ENCODE measurements at regions not wholly inside any gene's neighbourhood (a gene's known extent, or its start where the extent isn't known, plus 50 kb on each side); places are given as distances from the start of the nearest gene placed in this dataset.

GRCh38 chr5:116980581-116980980 is 406.0 kb upstream of the SEMA6A start:
- H3K4me3 ChIP-seq (ENCODE audit: control insufficient read depth, low read depth, low read length) = no peak overlapping the region
- TF ChIP-seq CTCF (IDR thresholded peaks at IDR 0.05; ENCODE audit: control insufficient read depth, insufficient read depth, low read depth, low read length, missing control alignments) = no peak
- DNase-seq (ENCODE audit: low read depth) = no peak

GRCh38 chr5:116976767-116977166 is 402.1 kb upstream of the SEMA6A start:
- TF ChIP-seq CTCF (IDR thresholded peaks at IDR 0.05; ENCODE audit: control insufficient read depth, insufficient read depth, low read depth, low read length, missing control alignments) = no peak
- no peak for DNase-seq (ENCODE audit: low read depth)
- H3K4me3 ChIP-seq (ENCODE audit: control insufficient read depth, low read depth, low read length) = no peak overlapping the region

GRCh38 chr5:116971131-116971530 is 396.5 kb upstream of the SEMA6A start:
- no peak for TF ChIP-seq CTCF (IDR thresholded peaks at IDR 0.05; ENCODE audit: control insufficient read depth, insufficient read depth, low read depth, low read length, missing control alignments)
- DNase-seq (ENCODE audit: low read depth) = no peak

GRCh38 chr5:116970318-116970717 is 395.7 kb upstream of the SEMA6A start:
- no peak overlapping the region for H3K4me3 ChIP-seq (ENCODE audit: control insufficient read depth, low read depth, low read length)
- TF ChIP-seq CTCF (IDR thresholded peaks at IDR 0.05; ENCODE audit: control insufficient read depth, insufficient read depth, low read depth, low read length, missing control alignments) = no peak
- no peak for DNase-seq (ENCODE audit: low read depth)

More at GRCh38 chr5:116971131-116971530, 396.5 kb upstream of the SEMA6A start:
- H3K4me3 ChIP-seq (ENCODE audit: control insufficient read depth, low read depth, low read length) = no peak overlapping the region

GRCh38 chr5:116964438-116964837 is 389.8 kb upstream of the SEMA6A start:
- H3K4me3 ChIP-seq (ENCODE audit: control insufficient read depth, low read depth, low read length) = no peak overlapping the region
- DNase-seq (ENCODE audit: low read depth) = no peak
- TF ChIP-seq CTCF (IDR thresholded peaks at IDR 0.05; ENCODE audit: control insufficient read depth, insufficient read depth, low read depth, low read length, missing control alignments) = no peak

GRCh38 chr5:116961021-116961420 is 386.4 kb upstream of the SEMA6A start:
- TF ChIP-seq CTCF (IDR thresholded peaks at IDR 0.05; ENCODE audit: control insufficient read depth, insufficient read depth, low read depth, low read length, missing control alignments) = no peak
- no peak for DNase-seq (ENCODE audit: low read depth)
- no peak overlapping the region for H3K4me3 ChIP-seq (ENCODE audit: control insufficient read depth, low read depth, low read length)

GRCh38 chr5:116959843-116960242 is 385.2 kb upstream of the SEMA6A start:
- no peak for TF ChIP-seq CTCF (IDR thresholded peaks at IDR 0.05; ENCODE audit: control insufficient read depth, insufficient read depth, low read depth, low read length, missing control alignments)

More at GRCh38 chr5:116959843-116960242, 385.2 kb upstream of the SEMA6A start:
- DNase-seq (ENCODE audit: low read depth) = no peak
- H3K4me3 ChIP-seq (ENCODE audit: control insufficient read depth, low read depth, low read length) = no peak overlapping the region
